HEK293 (cell line): ENCODE measurements at regions not wholly inside any gene's neighbourhood (a gene's known extent, or its start where the extent isn't known, plus 50 kb on each side); places are given as distances from the start of the nearest gene placed in this dataset.

Source experiments
- CTCF ChIA-PET: fragments of 350-600 bp; formaldehyde crosslinking; extraction: SDS; loops from one replicate; lab custom pipeline; 2021; ENCODE audit warnings: antibody characterized with exemption; lab: Yijun Ruan, JAX
- POLR2A ChIA-PET: fragments of 300-600 bp; formaldehyde crosslinking; extraction: SDS; loops from one replicate; lab custom pipeline; 2020; ENCODE audit warnings: antibody characterized with exemption, inconsistent platforms; lab: Yijun Ruan, JAX
- H3K27ac ChIP-seq: fragments of 200-500 bp; sonication (Bioruptor generic); 2 replicates; pipeline ENCODE4 v1.5.1; 2014; ENCODE audit warnings: low read depth, low read length, control low read depth, inconsistent platforms; ENCODE audit errors: extremely low read depth
- H3K36me3 ChIP-seq, 2 experiments: fragments of 200-500 bp in 1 of 2; sonication (Bioruptor generic) in 1 of 2; 1 replicate in 1 of 2; 2 replicates in 1 of 2; pipeline ENCODE4 v1.5.1; 2014 to 2017; ENCODE audit warnings: inconsistent platforms in 2 of 2, low read length in 2 of 2; ENCODE audit not compliant: control insufficient read depth in 2 of 2, insufficient read depth in 1 of 2
- H3K4me1 ChIP-seq: fragments of 200-500 bp; sonication (Bioruptor generic); 2 replicates; pipeline ENCODE4 v1.5.1; 2014; ENCODE audit warnings: mild to moderate bottlenecking, low read length, inconsistent platforms; ENCODE audit not compliant: control insufficient read depth, insufficient read depth
- H3K4me3 ChIP-seq: 2 replicates; pipeline ENCODE4 v1.5.1; 2011; ENCODE audit warnings: low read depth, mild to moderate bottlenecking, control low read depth, low read length, moderate library complexity
- H3K9me3 ChIP-seq: fragments of 200-500 bp; sonication (Bioruptor generic); 2 replicates; pipeline ENCODE4 v1.5.1; 2014; ENCODE audit warnings: low read depth, low read length, inconsistent platforms; ENCODE audit not compliant: control insufficient read depth, insufficient read depth
- GLI4 ChIP-seq: fragments of 450-650 bp; formaldehyde crosslinking; IDR thresholded peaks from 2 replicates; pipeline ENCODE4 v1.5.1; 2016; ENCODE audit warnings: missing biosample characterization, missing genetic modification characterization
- HOXA7 ChIP-seq: sonication (generic); formaldehyde crosslinking; IDR thresholded peaks from 2 replicates; pipeline ENCODE4 v1.8.1; 2022; ENCODE audit warnings: missing genetic modification reagents, borderline replicate concordance
- KLF10 ChIP-seq: fragments of 450-650 bp; IDR thresholded peaks from 2 replicates; pipeline ENCODE4 v1.5.1; 2018; ENCODE audit warnings: missing biosample characterization, mild to moderate bottlenecking, missing genetic modification characterization
- KLF9 ChIP-seq: fragments of 450-650 bp; formaldehyde crosslinking; IDR thresholded peaks from 2 replicates; pipeline ENCODE4 v1.5.1; 2016; ENCODE audit warnings: missing biosample characterization, missing genetic modification characterization, low read depth
- MZF1 ChIP-seq: fragments of 450-650 bp; formaldehyde crosslinking; IDR thresholded peaks from 2 replicates; pipeline ENCODE4 v1.5.1; 2017; ENCODE audit warnings: missing biosample characterization, missing genetic modification characterization, borderline replicate concordance
- PBX3 ChIP-seq: sonication (generic); formaldehyde crosslinking; IDR thresholded peaks from 2 replicates; pipeline ENCODE4 v1.8.1; 2022; ENCODE audit warnings: mild to moderate bottlenecking, moderate library complexity, missing genetic modification reagents
- PRDM6 ChIP-seq: fragments of 450-650 bp; formaldehyde crosslinking; IDR thresholded peaks from 2 replicates; pipeline ENCODE4 v1.5.1; 2017; ENCODE audit warnings: missing biosample characterization, missing genetic modification characterization
- SALL2 ChIP-seq: fragments of 450-650 bp; formaldehyde crosslinking; IDR thresholded peaks from 2 replicates; pipeline ENCODE4 v1.5.0; 2017; ENCODE audit warnings: missing biosample characterization, mild to moderate bottlenecking, missing genetic modification characterization, borderline replicate concordance
- SETDB1 ChIP-seq: IDR thresholded peaks from one replicate; pipeline ENCODE4 v1.6.1; 2017; ENCODE audit warnings: mild to moderate bottlenecking, low read length, moderate library complexity, mixed read lengths; ENCODE audit not compliant: insufficient read length
- SP2 ChIP-seq: fragments of 450-650 bp; formaldehyde crosslinking; IDR thresholded peaks from 2 replicates; pipeline ENCODE4 v1.5.1; 2016; ENCODE audit warnings: missing biosample characterization, missing genetic modification characterization
- ZBTB17 ChIP-seq: fragments of 450-650 bp; formaldehyde crosslinking; IDR thresholded peaks from 2 replicates; pipeline ENCODE4 v1.5.1; 2016; ENCODE audit warnings: missing biosample characterization, missing genetic modification characterization
- ZBTB44 ChIP-seq: fragments of 450-650 bp; IDR thresholded peaks from 2 replicates; pipeline ENCODE4 v1.5.1; 2018; ENCODE audit warnings: missing biosample characterization, mild to moderate bottlenecking, missing genetic modification characterization
- ZEB2 ChIP-seq: fragments of 450-650 bp; formaldehyde crosslinking; IDR thresholded peaks from 2 replicates; pipeline ENCODE4 v1.5.1; 2016; ENCODE audit warnings: missing biosample characterization, missing genetic modification characterization
- ZFHX2 ChIP-seq: fragments of 450-650 bp; formaldehyde crosslinking; conservative IDR thresholded peaks from 2 replicates; pipeline ENCODE4 v1.5.1; 2016; ENCODE audit warnings: missing biosample characterization, missing genetic modification characterization
- ZFP3 ChIP-seq: fragments of 450-650 bp; formaldehyde crosslinking; IDR thresholded peaks from 2 replicates; pipeline ENCODE4 v1.5.1; 2016; ENCODE audit warnings: low read depth, missing biosample characterization, missing genetic modification characterization
- ZIC2 ChIP-seq: fragments of 450-650 bp; formaldehyde crosslinking; IDR thresholded peaks from 2 replicates; pipeline ENCODE4 v1.5.1; 2016; ENCODE audit warnings: missing biosample characterization, missing genetic modification characterization
- ZNF175 ChIP-seq: fragments of 450-650 bp; formaldehyde crosslinking; IDR thresholded peaks from 2 replicates; pipeline ENCODE4 v1.5.1; 2016; ENCODE audit warnings: missing biosample characterization, missing genetic modification characterization
- ZNF266 ChIP-seq: fragments of 450-650 bp; formaldehyde crosslinking; IDR thresholded peaks from 2 replicates; pipeline ENCODE4 v1.5.1; 2016; ENCODE audit warnings: missing biosample characterization, missing genetic modification characterization, low read depth
- ZNF404 ChIP-seq: fragments of 450-650 bp; formaldehyde crosslinking; IDR thresholded peaks from 2 replicates; pipeline ENCODE4 v1.5.1; 2017; ENCODE audit warnings: missing biosample characterization, missing genetic modification characterization
- ZNF426 ChIP-seq: fragments of 450-650 bp; formaldehyde crosslinking; IDR thresholded peaks from 2 replicates; pipeline ENCODE4 v1.5.1; 2017; ENCODE audit warnings: missing biosample characterization, missing genetic modification characterization, mild to moderate bottlenecking, inconsistent platforms, moderate library complexity
- ZNF488 ChIP-seq: fragments of 450-650 bp; formaldehyde crosslinking; IDR thresholded peaks from 2 replicates; pipeline ENCODE4 v1.5.1; 2016; ENCODE audit warnings: missing biosample characterization, missing genetic modification characterization
- ZNF501 ChIP-seq: fragments of 450-650 bp; formaldehyde crosslinking; IDR thresholded peaks from 2 replicates; pipeline ENCODE4 v1.5.1; 2016; ENCODE audit warnings: missing biosample characterization, missing genetic modification characterization
- ZNF544 ChIP-seq: fragments of 450-650 bp; formaldehyde crosslinking; IDR thresholded peaks from 2 replicates; pipeline ENCODE4 v1.5.0; 2017; ENCODE audit warnings: missing biosample characterization, missing genetic modification characterization
- ZNF561 ChIP-seq: fragments of 450-650 bp; IDR thresholded peaks from 2 replicates; pipeline ENCODE4 v1.5.1; 2018; ENCODE audit warnings: missing biosample characterization, missing genetic modification characterization, borderline replicate concordance
- ZNF624 ChIP-seq: fragments of 450-650 bp; formaldehyde crosslinking; IDR thresholded peaks from 2 replicates; pipeline ENCODE4 v1.5.1; 2017; ENCODE audit warnings: missing biosample characterization, missing genetic modification characterization
- ZNF660 ChIP-seq: fragments of 450-650 bp; IDR thresholded peaks from 2 replicates; pipeline ENCODE4 v1.5.1; 2018; ENCODE audit warnings: missing biosample characterization, mild to moderate bottlenecking, missing genetic modification characterization
- ZNF791 ChIP-seq: fragments of 450-650 bp; formaldehyde crosslinking; IDR thresholded peaks from 2 replicates; pipeline ENCODE4 v1.5.1; 2016; ENCODE audit warnings: missing biosample characterization, missing genetic modification characterization
- ZNF843 ChIP-seq: fragments of 450-650 bp; formaldehyde crosslinking; IDR thresholded peaks from 2 replicates; pipeline ENCODE4 v1.5.1; 2016; ENCODE audit warnings: missing biosample characterization, missing genetic modification characterization

- TF ChIP-seq ZIC2 (tag by site-specific recombination) (no peak), ZNF266 (tag by site-specific recombination) (no peak), PBX3 (CRISPR knock-in tag) (no peak)
Measured at GRCh38 chr16:80040413-80040812, 439.9 kb upstream of the MAF start (continued).

- POLR2A ChIA-PET, result no interaction called here
- Histone ChIP-seq H3K36me3 (no peaks in the 10 kb centered on the region), H3K4me1 (no peaks in the 10 kb centered on the region), H3K4me3 (no peak overlapping the region), H3K27ac (no peak overlapping the region), H3K9me3 (no peaks in the 10 kb centered on the region)
- TF ChIP-seq ZNF791 (no peak), ZNF404 (no peak), SALL2 (no peak), ZBTB44 (tag by site-specific recombination) (no peak), ZNF843 (tag by site-specific recombination) (no peak), SETDB1 (no peak), HOXA7 (CRISPR knock-in tag) (no peak), ZFP3 (no peak), PRDM6 (no peak), ZFHX2 (tag by site-specific recombination) (no peak), ZBTB17 (no peak)
- CTCF ChIA-PET, result no interaction called here
Measured at GRCh38 chr16:80039777-80040176, 439.2 kb upstream of the MAF start.

- Histone ChIP-seq H3K4me3 (no peak overlapping the region), H3K4me1 (no peaks in the 10 kb centered on the region), H3K27ac (no peak overlapping the region), H3K9me3 (no peaks in the 10 kb centered on the region), H3K36me3 (no peaks in the 10 kb centered on the region)
- POLR2A ChIA-PET, result no interaction called here
- CTCF ChIA-PET, result no interaction called here
- no peak for TF ChIP-seq ZNF426 (tag by site-specific recombination)
- no peak for TF ChIP-seq ZNF544 (tag by site-specific recombination)
- TF ChIP-seq SP2 (tag by site-specific recombination), result no peak
Measured at GRCh38 chr16:80038566-80038965, 438.0 kb upstream of the MAF start.

- no peak overlapping the region for H3K4me3 ChIP-seq
- no peaks in the 10 kb centered on the region for H3K9me3 ChIP-seq
- CTCF ChIA-PET, result interaction anchor here (0.5 kb wide), 1 partner anchor 60 kb away, joined by 3 read pairs; no protein-coding TSS in a partner anchor
- no peaks in the 10 kb centered on the region for H3K36me3 ChIP-seq
- POLR2A ChIA-PET, result interaction anchor here (0.6 kb wide), 1 partner anchor 16 kb away, joined by 3 read pairs; no protein-coding TSS in a partner anchor
- H3K27ac ChIP-seq, result no peak overlapping the region
- no peaks in the 10 kb centered on the region for H3K4me1 ChIP-seq
- no peak for TF ChIP-seq ZNF561
- TF ChIP-seq ZNF624, result no peak
- TF ChIP-seq ZEB2 (tag by site-specific recombination), result no peak
- TF ChIP-seq KLF10 (tag by site-specific recombination), result no peak
- no peak for TF ChIP-seq ZNF488 (tag by site-specific recombination)
- no peak for TF ChIP-seq ZNF660 (tag by site-specific recombination)
- TF ChIP-seq GLI4 (tag by site-specific recombination), result no peak
- TF ChIP-seq ZNF175 (tag by site-specific recombination), result no peak
- no peak for TF ChIP-seq ZNF501 (tag by site-specific recombination)
- no peak for TF ChIP-seq MZF1 (tag by site-specific recombination)
- TF ChIP-seq KLF9 (tag by site-specific recombination), result no peak
Measured at GRCh38 chr16:80034948-80035663, 434.6 kb upstream of the MAF start.
